Middle frontal gyrus (tissue), 1 donor: ENCODE measurements at regions not wholly inside any gene's neighbourhood (a gene's known extent, or its start where the extent isn't known, plus 50 kb on each side); places are given as distances from the start of the nearest gene placed in this dataset.

ENCODE experiments used
- DNase-seq: peaks from one replicate; pipeline ENCODE4 v3.0.0-alpha.2; 2015; ENCODE audit warnings: low spot score; ENCODE audit errors: extremely low spot score

DNA sequence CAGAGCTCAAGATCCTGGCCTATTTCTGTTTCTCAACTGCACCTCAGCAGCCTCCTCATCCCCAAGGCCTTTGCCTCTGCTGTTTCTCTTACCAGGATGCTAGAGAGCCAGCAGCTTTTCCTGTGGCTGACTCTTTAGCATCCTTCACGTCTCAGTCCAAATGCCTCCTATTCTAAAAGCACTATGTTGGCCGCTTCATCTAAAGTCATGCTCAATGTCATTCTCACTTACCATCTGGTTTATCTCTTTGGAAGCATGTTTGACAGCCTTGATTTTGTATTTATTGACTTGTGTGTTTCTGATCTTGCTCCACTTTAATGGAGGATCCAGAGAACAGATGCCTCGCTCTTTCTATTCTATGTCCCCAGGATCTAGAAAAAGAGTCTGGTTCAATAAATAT lies 351.8 kb upstream of the CDH11 start:
- DNase-seq = no peak

DNA sequence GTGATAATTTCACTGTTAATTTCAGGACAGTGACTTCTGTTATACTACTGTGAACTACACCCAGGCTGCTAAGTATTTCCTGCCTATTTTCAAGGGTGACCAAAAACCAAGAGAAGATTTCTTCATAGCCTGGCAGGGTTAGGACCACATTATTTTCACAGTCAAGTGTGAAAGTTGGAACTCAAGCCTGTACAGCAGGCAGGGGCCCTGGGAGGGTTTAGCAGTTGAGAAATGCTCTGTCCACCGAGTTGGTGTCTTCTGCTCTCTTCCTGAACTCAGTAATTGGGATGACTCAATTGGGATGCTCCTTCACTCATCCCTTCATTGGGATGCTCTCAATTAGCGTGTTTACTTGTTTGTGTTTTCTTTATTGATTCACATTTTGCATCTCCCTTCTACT lies 347.3 kb upstream of the CDH11 start:
- no peak for DNase-seq

DNA sequence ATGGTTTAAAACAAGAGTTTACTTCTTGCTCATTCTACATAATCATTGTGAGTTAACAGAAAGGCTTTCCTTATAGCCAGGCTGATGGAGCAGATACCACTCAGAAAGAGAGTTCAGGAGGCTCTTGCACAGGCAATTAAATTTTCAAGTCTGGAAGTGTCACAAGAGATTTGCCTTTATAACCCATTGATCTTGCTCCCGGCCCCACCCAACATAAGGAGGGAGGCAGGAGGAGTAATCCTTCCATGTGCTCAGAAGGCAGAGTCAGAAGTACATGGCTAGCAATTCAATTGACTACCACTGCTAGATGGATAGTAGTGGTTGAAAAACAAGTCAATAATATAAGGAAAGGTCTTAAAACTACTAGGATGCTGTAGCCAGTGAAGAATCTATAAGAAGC lies 346.3 kb upstream of the CDH11 start:
- no peak for DNase-seq

DNA sequence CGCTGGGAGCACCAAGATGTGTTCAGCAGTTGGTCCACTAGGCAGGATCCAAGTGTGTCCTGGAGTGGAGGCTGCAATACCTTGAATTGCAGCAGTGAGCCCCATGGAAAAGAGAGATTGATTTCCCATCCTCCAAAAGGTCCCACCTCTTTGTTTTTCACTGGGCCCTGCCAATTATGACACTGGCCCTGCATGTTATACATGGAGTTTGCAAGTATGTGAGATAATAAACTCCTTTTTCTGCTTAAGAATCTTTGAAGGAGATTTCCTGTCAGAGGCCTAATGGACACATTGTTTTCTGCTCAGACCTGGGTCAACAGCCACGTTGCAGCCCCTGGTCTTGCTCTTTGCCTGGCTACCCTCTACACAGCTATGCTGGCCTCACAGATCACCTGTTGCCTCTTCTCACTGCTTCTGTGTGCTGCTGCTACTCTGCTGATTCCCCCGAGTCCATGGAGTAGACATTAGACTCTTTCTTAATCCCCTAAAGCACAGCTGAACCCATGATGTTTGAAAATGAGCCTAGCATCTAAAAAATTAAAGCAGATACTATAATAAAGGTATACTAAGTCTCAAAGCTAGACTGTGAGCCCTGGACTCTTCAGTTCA lies 341.9 kb upstream of the CDH11 start:
- DNase-seq = no peak

DNA sequence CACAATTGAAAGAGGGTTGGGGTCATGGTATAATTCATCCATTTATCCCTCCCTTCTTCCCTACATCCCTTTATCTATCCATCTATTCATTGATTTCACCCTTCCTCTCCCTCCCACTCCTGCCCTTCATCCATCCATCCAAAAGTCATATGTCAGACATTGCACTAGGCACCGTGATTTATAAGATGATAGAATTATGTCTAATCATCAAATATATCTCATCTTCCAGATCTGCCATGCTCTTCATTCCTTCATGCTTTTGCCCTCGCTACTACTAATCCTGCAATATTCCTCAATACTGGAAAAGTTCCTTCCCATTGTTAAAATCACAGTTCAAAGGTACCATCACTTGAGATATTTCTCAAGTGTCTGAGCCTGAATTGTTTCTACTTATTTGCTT lies 335.2 kb upstream of the CDH11 start:
- DNase-seq = no peak

DNA sequence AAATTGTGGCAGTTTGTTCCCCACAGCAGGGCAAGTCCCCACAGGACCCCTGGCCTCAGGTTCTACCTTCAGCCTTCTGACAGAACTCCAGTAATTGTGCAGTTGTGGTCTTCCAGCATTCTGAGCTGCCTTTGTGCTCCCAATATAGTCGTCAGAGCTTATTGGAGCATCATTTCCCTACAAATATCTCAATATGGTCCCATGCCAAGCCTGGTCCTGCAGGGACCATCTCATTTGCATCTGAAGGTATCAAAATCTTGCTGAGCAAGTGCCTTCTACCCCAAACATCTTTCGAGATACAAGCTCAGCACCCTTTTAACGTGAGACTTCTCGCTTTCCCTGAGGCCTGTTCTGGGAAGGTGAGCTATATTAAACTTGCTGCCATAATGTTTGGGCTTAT lies 333.9 kb upstream of the CDH11 start:
- DNase-seq = no peak

DNA sequence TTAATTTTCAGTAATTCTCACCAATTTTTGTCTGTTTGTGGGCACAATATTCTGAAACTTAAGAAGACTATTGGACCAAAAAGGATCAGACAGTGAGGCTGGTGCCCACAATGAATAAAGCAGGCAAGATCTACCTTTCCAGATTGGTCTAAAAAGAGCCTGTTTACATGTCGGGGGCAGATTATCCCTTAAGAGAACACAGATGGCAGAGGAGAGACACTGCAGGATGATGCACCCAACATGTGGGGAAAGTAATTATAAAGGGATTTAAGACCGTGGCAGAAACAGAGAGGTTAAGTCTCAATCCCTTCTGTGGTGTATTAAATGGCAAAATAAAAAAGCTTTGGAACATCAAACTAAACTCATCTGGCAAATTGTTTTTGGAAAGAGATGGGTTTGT lies 331.8 kb upstream of the CDH11 start:
- no peak for DNase-seq

DNA sequence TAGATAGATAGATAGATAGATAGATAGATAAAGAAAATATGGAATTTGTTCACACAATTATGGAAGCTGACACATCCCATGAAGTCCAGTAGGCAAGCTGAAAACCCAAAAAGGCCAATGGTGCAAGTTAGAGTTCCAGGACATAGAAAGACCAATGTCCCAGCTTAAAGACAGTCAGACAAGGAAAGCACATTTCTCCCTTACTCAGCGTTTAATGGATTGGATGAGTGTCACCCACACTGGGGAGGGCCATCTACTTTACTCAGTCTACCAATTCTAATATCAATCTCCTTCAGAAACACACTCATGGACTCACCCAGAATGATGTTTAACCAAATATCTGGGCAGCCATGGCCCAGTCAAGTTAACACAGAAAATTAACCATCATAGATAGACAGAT lies 327.7 kb upstream of the CDH11 start:
- DNase-seq = no peak

DNA sequence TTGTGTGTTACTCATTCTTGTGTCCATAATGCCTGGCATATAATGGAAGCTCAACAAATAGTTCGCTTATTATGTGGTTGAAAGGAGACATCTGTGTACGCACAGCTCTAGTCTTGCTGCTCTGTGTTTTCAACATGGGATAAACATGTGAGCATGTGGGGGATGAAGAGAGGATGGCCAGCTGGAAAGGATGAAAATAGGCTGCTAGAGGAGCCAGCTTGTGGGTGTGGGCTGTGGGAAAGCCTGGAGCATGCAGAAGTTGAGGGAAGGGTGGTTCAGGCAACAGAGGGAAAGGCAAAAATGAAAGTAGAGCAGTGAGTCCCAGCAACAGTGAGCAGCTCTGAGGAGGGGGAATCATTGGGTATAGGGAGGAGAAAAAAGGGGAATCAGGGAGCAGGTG lies 324.6 kb upstream of the CDH11 start:
- no peak for DNase-seq

DNA sequence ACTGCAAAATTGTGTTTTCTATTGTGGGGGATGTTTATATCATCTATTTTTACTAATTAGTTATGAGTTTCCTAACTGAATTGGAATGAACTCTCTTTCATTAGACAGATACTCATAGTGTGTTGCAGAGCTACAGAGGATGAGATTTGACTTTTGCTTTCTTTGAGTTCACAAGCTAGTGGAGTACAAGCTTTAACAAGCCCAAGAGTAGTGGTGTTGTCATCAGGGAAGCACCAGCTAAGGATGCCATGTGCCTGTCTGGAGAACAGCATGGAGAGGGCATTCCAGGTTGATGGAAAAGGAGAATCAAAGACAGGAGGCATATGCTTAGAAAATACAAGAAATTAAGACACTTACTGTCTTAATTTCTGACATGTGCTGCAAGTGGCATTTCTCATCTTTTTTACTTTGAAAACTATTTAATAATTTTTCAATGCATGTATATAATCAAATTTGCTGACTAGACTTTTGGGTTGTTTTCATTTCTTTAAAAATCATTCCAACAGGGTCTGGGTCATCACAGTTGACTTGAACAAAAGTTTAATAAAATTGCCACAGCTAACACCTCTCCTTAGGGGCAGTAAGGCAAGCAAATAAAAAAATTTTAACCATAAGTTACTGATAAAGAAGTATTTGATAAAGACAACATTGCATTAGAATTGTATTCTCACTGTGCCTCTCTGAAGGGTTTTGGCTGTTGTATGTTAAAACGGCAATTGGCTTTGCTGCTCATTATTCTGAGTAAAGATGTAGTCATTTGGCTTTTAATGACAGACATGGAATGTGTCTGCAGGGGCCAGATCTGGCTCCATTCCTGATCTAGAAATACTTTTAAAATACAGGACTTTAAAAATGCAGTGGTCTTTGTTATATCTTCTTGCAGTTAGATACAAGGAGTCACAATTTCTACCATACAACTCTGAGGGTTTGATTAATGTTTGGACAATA lies 323.7 kb upstream of the CDH11 start:
- no peak for DNase-seq

DNA sequence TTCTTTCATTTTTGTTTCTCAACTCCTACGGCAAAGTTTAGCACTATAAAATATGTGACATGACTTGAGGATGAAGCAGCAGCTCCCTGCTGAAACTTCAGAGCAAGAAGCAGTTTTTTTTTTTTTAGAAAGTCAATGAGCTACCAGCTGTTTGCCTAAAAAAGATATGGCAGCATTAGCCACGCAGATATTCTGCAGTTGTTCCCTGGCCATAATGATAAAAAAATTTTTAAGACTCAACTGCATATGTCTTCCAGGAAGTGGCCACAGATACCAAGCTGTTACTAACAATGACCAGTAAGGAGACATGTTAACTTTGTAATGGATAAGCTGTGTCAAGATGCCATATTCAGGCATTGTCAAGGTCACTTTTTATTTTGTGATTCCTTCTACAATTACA lies 319.6 kb upstream of the CDH11 start:
- DNase-seq = no peak

DNA sequence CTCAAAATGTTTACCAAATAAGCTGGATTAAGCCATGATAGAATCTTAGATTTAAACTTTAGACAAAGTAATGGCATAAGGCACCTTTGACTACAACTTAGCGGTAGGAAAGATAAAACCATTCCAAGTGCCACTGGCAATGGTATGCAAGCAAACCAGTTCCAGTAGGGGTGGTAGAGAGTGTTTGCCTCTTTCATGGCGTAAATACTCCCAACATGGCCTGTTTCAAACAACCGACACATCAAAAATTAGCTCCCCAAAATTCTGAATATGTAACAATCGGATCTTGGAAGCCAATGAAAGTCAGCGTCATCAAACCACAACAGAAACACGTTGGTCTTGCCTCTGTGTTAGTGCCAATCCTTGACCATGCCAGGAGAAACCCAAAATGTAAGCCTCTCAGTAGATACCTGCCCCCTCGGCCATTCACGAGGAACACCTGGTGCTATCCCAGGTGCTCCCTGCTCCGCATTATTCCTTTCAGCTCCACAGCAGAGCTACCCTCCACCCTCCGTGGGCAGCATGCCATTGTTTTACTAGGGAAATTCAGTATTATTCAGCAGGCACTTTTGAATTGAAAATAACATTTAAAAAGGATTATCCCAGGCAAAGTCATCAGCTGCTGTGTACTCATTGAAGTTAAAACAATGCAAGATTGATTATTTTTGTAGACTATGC lies 307.8 kb upstream of the CDH11 start:
- DNase-seq = no peak

DNA sequence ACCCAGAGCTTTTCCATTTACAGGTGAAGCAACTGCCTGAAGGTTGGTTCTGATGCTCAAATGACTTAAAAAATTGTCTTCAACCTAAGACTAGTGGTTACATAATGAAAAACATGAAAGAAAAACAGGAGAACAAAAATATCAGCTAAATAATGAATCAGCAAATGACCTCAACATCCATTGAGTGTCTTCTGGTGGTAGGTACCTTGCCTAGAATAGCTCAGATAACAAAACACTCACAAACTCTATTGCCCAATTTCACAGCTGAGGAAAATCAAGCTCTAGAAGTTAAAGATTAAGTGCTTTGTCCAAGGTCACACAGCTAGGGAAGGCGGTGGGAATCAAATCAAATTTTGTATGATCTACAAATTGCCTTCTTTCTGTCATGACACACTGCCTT lies 304.6 kb upstream of the CDH11 start:
- DNase-seq = no peak

DNA sequence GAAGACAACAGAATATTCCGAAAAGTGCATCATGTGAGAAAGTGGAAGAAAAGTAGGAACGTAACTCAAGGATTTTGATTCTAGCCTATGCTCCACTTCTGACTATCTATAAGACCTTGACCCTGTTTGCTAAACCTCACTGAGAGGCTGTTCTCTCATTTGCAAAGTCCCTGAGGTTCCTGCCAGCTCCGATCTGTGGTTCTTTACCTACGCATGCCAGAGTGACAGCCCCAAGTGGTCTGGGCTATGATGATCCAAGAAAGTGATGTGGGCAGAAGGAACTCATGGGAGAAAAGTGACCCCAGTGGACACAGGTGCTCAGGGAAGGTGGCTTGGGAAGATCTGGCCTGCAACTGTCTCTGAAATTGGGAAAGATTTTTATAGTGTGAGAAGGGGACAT lies 301.1 kb upstream of the CDH11 start:
- DNase-seq = no peak

DNA sequence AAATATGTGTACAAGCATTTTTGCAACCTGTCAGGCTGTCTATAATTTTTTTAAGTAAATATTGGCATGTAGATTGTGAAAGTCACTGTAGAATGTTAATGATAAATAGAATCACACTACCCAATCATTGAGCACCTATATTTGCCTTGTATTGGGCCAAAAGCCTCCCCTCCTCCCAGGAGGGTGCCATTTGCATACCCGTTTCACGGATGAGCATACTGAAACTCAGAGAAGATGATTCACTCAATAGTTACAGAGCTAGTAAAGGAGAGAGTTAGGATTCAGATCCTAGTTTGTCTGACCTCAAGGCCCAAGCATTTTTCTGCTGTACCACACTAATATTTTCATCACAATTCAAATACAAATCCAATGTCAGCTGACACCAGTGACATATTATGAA lies 299.7 kb upstream of the CDH11 start:
- DNase-seq = no peak

DNA sequence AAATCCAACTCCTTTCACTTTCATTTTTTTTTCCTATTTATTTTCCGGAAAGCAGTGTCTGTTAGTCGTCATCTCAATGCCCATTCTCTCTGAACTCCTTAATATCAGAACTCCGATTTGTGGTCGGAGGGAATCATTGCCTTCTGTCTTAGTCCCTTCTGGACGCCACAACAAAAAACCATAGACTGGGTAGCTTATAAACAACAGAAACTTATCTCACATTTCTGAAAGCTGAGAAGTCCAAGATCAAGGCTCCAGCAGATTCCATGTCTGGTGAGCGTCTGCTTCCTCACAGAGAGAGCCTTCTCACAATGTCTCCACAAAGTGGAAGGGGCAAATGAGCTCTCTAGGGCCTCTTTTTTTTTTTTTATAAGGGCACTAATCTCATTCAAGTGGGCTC lies 296.6 kb upstream of the CDH11 start:
- no peak for DNase-seq

DNA sequence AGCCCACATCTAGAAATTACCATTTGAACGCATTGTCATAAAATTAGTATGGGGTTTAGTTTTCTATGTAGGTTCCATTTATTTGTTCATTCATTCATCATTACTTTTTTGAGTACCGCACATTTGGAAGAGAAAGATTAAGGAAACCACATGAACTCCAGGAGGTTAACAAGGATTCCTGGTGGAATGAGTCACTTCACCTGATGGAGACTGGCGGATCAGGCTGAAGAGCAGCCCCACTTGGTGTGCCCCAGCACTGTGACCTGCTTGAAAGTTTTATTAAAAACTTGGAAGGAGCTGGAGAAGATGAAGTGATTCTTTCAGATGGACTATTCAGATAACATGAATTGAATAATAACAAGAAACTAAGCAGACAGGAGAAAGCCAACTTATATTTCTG lies 293.6 kb upstream of the CDH11 start:
- no peak for DNase-seq

DNA sequence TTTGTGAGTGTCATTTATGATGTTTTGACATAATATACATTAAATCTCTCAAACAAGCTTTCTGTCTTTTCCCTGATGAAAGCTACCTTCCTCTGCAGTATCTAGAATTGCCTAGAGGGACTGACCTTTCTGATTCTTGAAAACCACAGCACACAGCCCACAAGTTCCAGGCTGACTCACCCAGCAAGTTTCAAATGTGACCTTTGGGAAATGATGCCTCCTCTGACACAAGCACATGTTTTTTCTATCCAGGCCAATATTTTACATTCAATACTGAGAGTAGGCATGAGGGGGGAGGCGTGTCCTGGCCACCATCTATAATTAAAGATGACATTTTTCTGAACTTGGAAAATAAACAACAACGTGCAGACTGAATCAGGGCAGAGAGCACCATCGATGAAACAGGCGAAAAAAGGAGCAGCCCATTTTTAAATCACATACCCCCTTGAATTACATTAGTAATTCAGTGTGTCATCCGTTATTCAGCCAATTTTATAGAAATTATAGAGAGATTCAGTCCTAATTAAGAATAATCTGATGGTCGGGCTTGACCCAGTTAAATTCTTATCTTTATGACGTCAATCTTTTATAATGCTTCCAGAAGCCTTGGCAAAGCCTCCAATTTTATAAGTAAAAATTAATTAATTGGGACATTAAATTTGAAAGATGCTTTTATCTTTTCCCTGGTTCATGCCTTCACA lies 292.6 kb upstream of the CDH11 start:
- DNase-seq = no peak

DNA sequence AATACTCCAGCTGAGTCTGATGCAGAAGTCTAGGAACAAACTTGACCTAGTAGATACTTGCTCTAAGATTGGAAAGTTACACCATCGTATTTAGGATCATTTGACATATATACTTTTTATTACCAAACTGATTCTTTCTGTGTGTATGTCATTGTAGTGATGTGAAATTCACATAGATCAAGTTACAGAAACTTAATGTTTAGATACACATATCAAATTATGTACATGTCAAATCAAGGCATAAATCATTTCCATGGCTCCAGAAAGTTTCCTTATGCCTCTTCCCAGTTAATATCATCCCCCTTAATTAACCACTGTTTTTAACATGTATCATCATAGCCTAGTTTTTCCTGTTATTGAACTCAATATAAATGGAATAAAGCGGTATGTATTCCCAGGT lies 292.0 kb upstream of the CDH11 start:
- DNase-seq = no peak

DNA sequence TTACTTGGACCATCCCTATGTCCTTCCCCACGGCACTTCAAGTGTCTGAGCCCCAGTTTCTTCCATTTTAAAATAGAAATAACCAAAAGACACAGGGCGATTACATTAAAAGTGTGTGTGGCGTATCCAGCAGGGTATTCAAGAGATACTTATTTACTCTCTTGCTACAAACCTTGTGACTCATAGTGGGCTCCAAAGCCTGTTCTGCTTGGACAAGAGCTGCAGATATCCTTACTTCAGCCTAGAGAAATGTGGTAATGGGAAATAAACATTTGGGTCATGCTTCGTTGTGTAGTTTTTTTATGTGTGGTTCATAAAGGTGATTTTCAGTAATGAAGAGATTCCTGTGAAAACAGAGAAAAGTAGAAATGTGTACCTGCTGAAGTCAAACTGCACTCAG lies 288.9 kb upstream of the CDH11 start:
- no peak for DNase-seq

DNA sequence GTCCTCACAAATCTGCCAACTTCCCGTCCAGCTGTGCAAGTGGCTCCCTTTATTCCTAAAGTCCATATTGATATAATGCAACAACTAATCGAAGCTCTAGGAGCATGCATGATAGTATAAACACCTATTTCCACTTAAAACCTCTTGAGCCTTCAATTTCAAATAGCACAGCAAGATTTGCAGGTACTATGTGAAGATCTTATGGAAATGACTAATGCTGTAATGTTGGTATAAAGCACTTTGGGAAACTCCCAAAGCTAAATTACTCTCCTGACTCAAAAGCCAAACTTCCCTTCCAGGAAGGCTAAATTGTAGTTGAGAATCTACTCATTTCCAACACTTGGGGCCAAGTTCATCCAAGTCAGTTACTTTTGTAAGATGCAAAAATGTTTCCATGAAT lies 287.6 kb upstream of the CDH11 start:
- DNase-seq = no peak

DNA sequence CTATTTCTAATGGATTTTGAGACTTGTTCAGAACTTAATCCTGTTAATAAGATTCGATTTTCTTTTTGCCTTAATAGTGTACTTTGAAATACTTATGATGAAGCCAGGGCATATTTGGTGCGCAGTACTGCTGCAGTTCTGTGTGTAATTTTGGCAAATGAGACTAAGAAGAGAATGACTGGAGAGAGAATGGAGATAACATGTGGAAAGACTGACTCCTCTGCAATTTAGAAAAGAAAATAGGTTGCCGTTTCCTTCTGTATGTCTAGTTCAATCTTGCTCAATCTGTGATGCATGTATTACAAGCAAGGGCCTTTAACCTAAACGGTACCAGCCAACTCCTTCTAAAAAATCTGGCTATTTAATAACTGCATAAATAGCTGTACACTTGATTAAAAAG lies 285.1 kb upstream of the CDH11 start:
- no peak for DNase-seq
